DND-41 (cell line): ENCODE measurements at regions not wholly inside any gene's neighbourhood (a gene's known extent, or its start where the extent isn't known, plus 50 kb on each side); places are given as distances from the start of the nearest gene placed in this dataset.
"Not testable (repeated sequence)": the region's sequence is repeated elsewhere in the genome, so short reads cannot be mapped to it uniquely, and the experiment has no call there.

ENCODE experiments used
- ATAC-seq: fragments of 200-7000 bp; cut with Tn5 transposase; 3 replicates; pipeline ENCODE4 v1.9.1; 2021; ENCODE audit warnings: low read depth; ENCODE audit not compliant: insufficient read depth
- DNase-seq: peaks from one replicate; pipeline ENCODE4 v3.0.0-alpha.2; 2020
- H2AFZ ChIP-seq: 2 replicates; pipeline ENCODE4 v1.6.0; 2012; ENCODE audit warnings: low read depth, low read length
- H3K27ac ChIP-seq: 2 replicates; pipeline ENCODE4 v1.5.1; 2012; ENCODE audit warnings: low read length, inconsistent platforms
- H3K27me3 ChIP-seq: fragments of 200-600 bp; sonication (generic); 2 replicates; pipeline ENCODE4 v1.6.0; 2012; ENCODE audit warnings: low read length, mild to moderate bottlenecking, inconsistent platforms; ENCODE audit not compliant: insufficient read depth, poor library complexity
- H3K36me3 ChIP-seq: 2 replicates; pipeline ENCODE4 v1.5.1; 2012; ENCODE audit warnings: low read length, inconsistent platforms; ENCODE audit not compliant: insufficient read depth
- H3K4me1 ChIP-seq: 2 replicates; pipeline ENCODE4 v1.5.1; 2012; ENCODE audit warnings: mild to moderate bottlenecking, low read length; ENCODE audit not compliant: insufficient read depth
- H3K4me2 ChIP-seq: 2 replicates; pipeline ENCODE4 v1.6.0; 2012; ENCODE audit warnings: mild to moderate bottlenecking, moderate library complexity, low read length, inconsistent platforms; ENCODE audit not compliant: insufficient read depth
- H3K4me3 ChIP-seq, 2 experiments: fragments of 200-600 bp in 1 of 2; shearing (Covaris generic) in 1 of 2; 2 replicates each; pipeline ENCODE4 v1.5.1; 2012 to 2016; ENCODE audit warnings: inconsistent platforms in 2 of 2, low read length in 2 of 2, mild to moderate bottlenecking in 2 of 2, low read depth in 1 of 2, moderate library complexity in 1 of 2
- H3K79me2 ChIP-seq: 2 replicates; pipeline ENCODE4 v1.6.0; 2012; ENCODE audit warnings: low read length, inconsistent platforms; ENCODE audit not compliant: insufficient read depth
- H3K9ac ChIP-seq: 2 replicates; pipeline ENCODE4 v1.6.0; 2012; ENCODE audit warnings: low read depth, mild to moderate bottlenecking, inconsistent platforms, low read length, moderate library complexity
- H3K9me3 ChIP-seq: 2 replicates; pipeline ENCODE4 v1.5.1; 2012; ENCODE audit warnings: low read length, moderate library complexity, mild to moderate bottlenecking, inconsistent platforms; ENCODE audit not compliant: insufficient read depth, severe bottlenecking
- H4K20me1 ChIP-seq: 2 replicates; pipeline ENCODE4 v1.6.0; 2012; ENCODE audit warnings: low read length; ENCODE audit not compliant: insufficient read depth
- CTCF ChIP-seq: IDR thresholded peaks from 2 replicates; pipeline ENCODE4 v1.5.1; 2012; ENCODE audit warnings: borderline replicate concordance, low read length, moderate library complexity, mild to moderate bottlenecking; ENCODE audit not compliant: poor library complexity, severe bottlenecking; ENCODE audit errors: extremely low read depth
- EZH2 ChIP-seq: IDR thresholded peaks from 3 replicates; pipeline ENCODE4 v1.6.1; 2012; ENCODE audit warnings: borderline replicate concordance, low read depth, mild to moderate bottlenecking, moderate library complexity, low read length, inconsistent platforms; ENCODE audit not compliant: severe bottlenecking

- Histone ChIP-seq H3K9me3 (no peaks in the 10 kb centered on the region), H3K4me1 (no peaks in the 10 kb centered on the region), H3K9ac (no peak overlapping the region), H2AFZ (no peak overlapping the region), H3K36me3 (no peaks in the 10 kb centered on the region), H4K20me1 (no peaks in the 10 kb centered on the region), H3K27ac (no peak overlapping the region), H3K4me3 (no peak overlapping the region), H3K79me2 (no peaks in the 10 kb centered on the region), H3K4me2 (no peak overlapping the region), H3K27me3 (no peaks in the 10 kb centered on the region)
- no peak for TF ChIP-seq CTCF
- no peak for TF ChIP-seq EZH2
- ATAC-seq (no peak), DNase-seq (no peak)
Observed at GRCh38 chr12:67790660-67791059, 142.1 kb downstream of the DYRK2 start.

- H3K79me2 ChIP-seq, H4K20me1 ChIP-seq, H3K27ac ChIP-seq, H3K36me3 ChIP-seq, H3K4me1 ChIP-seq, DNase-seq, H3K27me3 ChIP-seq, H2AFZ ChIP-seq, H3K4me3 ChIP-seq, H3K9ac ChIP-seq, H3K4me2 ChIP-seq, H3K9me3 ChIP-seq, ATAC-seq: not testable (repeated sequence)
Observed at GRCh38 chr12:67791362-67791761, 142.8 kb downstream of the DYRK2 start.

GRCh38 chr12:67792185-67792584 lies 143.6 kb downstream of the DYRK2 start:
- Histone ChIP-seq H2AFZ (no peak overlapping the region), H3K36me3 (no peaks in the 10 kb centered on the region), H3K9me3 (no peaks in the 10 kb centered on the region), H4K20me1 (no peaks in the 10 kb centered on the region), H3K27me3 (no peaks in the 10 kb centered on the region), H3K4me1 (no peaks in the 10 kb centered on the region), H3K9ac (no peak overlapping the region), H3K27ac (no peak overlapping the region), H3K79me2 (no peaks in the 10 kb centered on the region), H3K4me3 (no peak overlapping the region), H3K4me2 (no peak overlapping the region)
- no peak for ATAC-seq
- TF ChIP-seq CTCF (no peak), EZH2 (no peak)
- no peak for DNase-seq

GRCh38 chr12:67794161-67794560 lies 145.6 kb downstream of the DYRK2 start:
- ATAC-seq (no peak), DNase-seq (no peak)
- Histone ChIP-seq H3K4me1 (peaks cover 4% of the 10 kb centered on the region; the same call in 1 of the 2 replicates), H4K20me1 (no peaks in the 10 kb centered on the region), H2AFZ (no peak overlapping the region), H3K4me2 (no peak overlapping the region), H3K27ac (no peak overlapping the region), H3K9ac (no peak overlapping the region), H3K4me3 (no peak overlapping the region), H3K79me2 (no peaks in the 10 kb centered on the region), H3K27me3 (no peaks in the 10 kb centered on the region), H3K36me3 (no peaks in the 10 kb centered on the region), H3K9me3 (no peaks in the 10 kb centered on the region)
- no peak for TF ChIP-seq EZH2
- no peak for TF ChIP-seq CTCF
